Endothelial cell (in vitro differentiated cells): ENCODE measurements at regions not wholly inside any gene's neighbourhood (a gene's known extent, or its start where the extent isn't known, plus 50 kb on each side); places are given as distances from the start of the nearest gene placed in this dataset.

Source experiments
- DNase-seq: peaks from one replicate; pipeline ENCODE4 v3.0.0; 2021; ENCODE audit warnings: low spot score
- H3K27ac Mint-ChIP-seq: one replicate; pipeline ENCODE4 v1.8.0; 2021; ENCODE audit warnings: mixed read lengths, inconsistent platforms; ENCODE audit not compliant: unreplicated experiment
- H3K27me3 Mint-ChIP-seq: one replicate; pipeline ENCODE4 v1.8.0; 2021; ENCODE audit warnings: mild to moderate bottlenecking, moderate library complexity, mixed read lengths, inconsistent platforms; ENCODE audit not compliant: unreplicated experiment
- H3K36me3 Mint-ChIP-seq: one replicate; pipeline ENCODE4 v1.8.0; 2021; ENCODE audit warnings: mild to moderate bottlenecking, low read depth, mixed read lengths, inconsistent platforms; ENCODE audit not compliant: unreplicated experiment
- H3K4me1 Mint-ChIP-seq: one replicate; pipeline ENCODE4 v1.8.0; 2021; ENCODE audit warnings: mild to moderate bottlenecking, mixed read lengths, inconsistent platforms; ENCODE audit not compliant: unreplicated experiment
- H3K4me3 Mint-ChIP-seq: one replicate; pipeline ENCODE4 v1.8.0; 2021; ENCODE audit warnings: mild to moderate bottlenecking, mixed read lengths, inconsistent platforms; ENCODE audit not compliant: unreplicated experiment
- H3K9me3 Mint-ChIP-seq: one replicate; pipeline ENCODE4 v1.8.0; 2021; ENCODE audit warnings: mixed read lengths, inconsistent platforms; ENCODE audit not compliant: unreplicated experiment
- CTCF ChIP-seq: fragments of 200-600 bp; sonication (generic); IDR thresholded peaks from one replicate; pipeline ENCODE4 v1.5.0; 2021; ENCODE audit warnings: antibody characterized with exemption; ENCODE audit not compliant: unreplicated experiment

GRCh38 chr16:86244158-86244557, 266.2 kb upstream of the FOXF1 start:
- no peak for TF ChIP-seq CTCF
- DNase-seq, result no peak
- peaks cover 3% of the 10 kb centered on the region for H3K36me3 Mint-ChIP-seq
- no peak overlapping the region for H3K27ac Mint-ChIP-seq
- H3K4me1 Mint-ChIP-seq, result peaks cover 36% of the 10 kb centered on the region
- no peak overlapping the region for H3K4me3 Mint-ChIP-seq
- peaks cover 4% of the 10 kb centered on the region for H3K27me3 Mint-ChIP-seq
- no peaks in the 10 kb centered on the region for H3K9me3 Mint-ChIP-seq

- H3K27me3 Mint-ChIP-seq, result peaks cover 4% of the 10 kb centered on the region
- H3K36me3 Mint-ChIP-seq, result peaks cover 5% of the 10 kb centered on the region
- H3K9me3 Mint-ChIP-seq, result no peaks in the 10 kb centered on the region
- peaks cover 31% of the 10 kb centered on the region for H3K4me1 Mint-ChIP-seq
- DNase-seq, result no peak
- no peak overlapping the region for H3K27ac Mint-ChIP-seq
- TF ChIP-seq CTCF, result no peak
- H3K4me3 Mint-ChIP-seq, result no peak overlapping the region
These were observed 265.4 kb upstream of the FOXF1 start for GRCh38 chr16:86244936-86245335.

- no peak for DNase-seq
- Mint-ChIP-seq H3K4me1 (peaks cover 28% of the 10 kb centered on the region), H3K27me3 (peaks cover 4% of the 10 kb centered on the region), H3K27ac (no peak overlapping the region), H3K9me3 (no peaks in the 10 kb centered on the region), H3K36me3 (peaks cover 7% of the 10 kb centered on the region), H3K4me3 (no peak overlapping the region)
- TF ChIP-seq CTCF, result no peak
These were observed 265.0 kb upstream of the FOXF1 start for GRCh38 chr16:86245351-86245750.

GRCh38 chr16:86245895-86246294, 264.4 kb upstream of the FOXF1 start:
- no peak for TF ChIP-seq CTCF
- no peak overlapping the region for H3K4me3 Mint-ChIP-seq
- no peaks in the 10 kb centered on the region for H3K9me3 Mint-ChIP-seq
- H3K4me1 Mint-ChIP-seq, result peaks cover 23% of the 10 kb centered on the region
- peaks cover 7% of the 10 kb centered on the region for H3K36me3 Mint-ChIP-seq
- no peak for DNase-seq
- H3K27me3 Mint-ChIP-seq, result peaks cover 3% of the 10 kb centered on the region
- no peak overlapping the region for H3K27ac Mint-ChIP-seq

GRCh38 chr16:86248310-86248905, 261.9 kb upstream of the FOXF1 start:
- Mint-ChIP-seq H3K27ac (no peak overlapping the region), H3K36me3 (peaks cover 7% of the 10 kb centered on the region), H3K9me3 (no peaks in the 10 kb centered on the region), H3K4me1 (no peaks in the 10 kb centered on the region), H3K27me3 (peaks cover 2% of the 10 kb centered on the region), H3K4me3 (no peak overlapping the region)
- no peak for TF ChIP-seq CTCF
- DNase-seq, result no peak
